Spinal cord (tissue), 9 donors: ENCODE measurements at regions not wholly inside any gene's neighbourhood (a gene's known extent, or its start where the extent isn't known, plus 50 kb on each side); places are given as distances from the start of the nearest gene placed in this dataset.

ENCODE experiments used
- DNase-seq, 6 donors: peaks; one replicate each; pipeline versions ENCODE4 v3.0.0 to v3.0.0-alpha.2; 2013 to 2015; ENCODE audit warnings: low spot score in 6 of 6, low read depth in 4 of 6
- H3K27ac ChIP-seq: one replicate; pipeline ENCODE4 v1.5.1; 2013; ENCODE audit warnings: low read depth, low read length, control low read depth
- H3K27me3 ChIP-seq: one replicate; pipeline ENCODE4 v1.6.1; 2013; ENCODE audit warnings: low read length; ENCODE audit not compliant: control insufficient read depth, insufficient read depth
- H3K36me3 ChIP-seq: one replicate; pipeline ENCODE4 v1.6.1; 2013; ENCODE audit warnings: low read length; ENCODE audit not compliant: control insufficient read depth, insufficient read depth
- H3K4me1 ChIP-seq: one replicate; pipeline ENCODE4 v1.6.1; 2013; ENCODE audit warnings: low read length; ENCODE audit not compliant: control insufficient read depth, insufficient read depth
- H3K4me3 ChIP-seq: one replicate; pipeline ENCODE4 v1.5.1; 2013; ENCODE audit warnings: low read depth, low read length, control low read depth
- H3K9me3 ChIP-seq: one replicate; pipeline ENCODE4 v1.6.1; 2013; ENCODE audit warnings: low read length; ENCODE audit not compliant: control insufficient read depth, insufficient read depth
- WGBS: methylation state at CpG from one replicate; pipeline ENCODE4 v1.1.5; 2013; ENCODE audit warnings: missing lambda C conversion rate; ENCODE audit not compliant: insufficient coverage; 5-methylcytosine and 5-hydroxymethylcytosine counted together
- donor health status: healthy.

GRCh38 chr2:103252781-103253180 lies 490.9 kb downstream of the TMEM182 start:
- 93% methylated on average over 1 of the region's 3 CpGs for WGBS
- H3K4me3 ChIP-seq: no peak overlapping the region
- no peak overlapping the region for H3K27ac ChIP-seq
- no peaks in the 10 kb centered on the region for H3K4me1 ChIP-seq
- no peaks in the 10 kb centered on the region for H3K27me3 ChIP-seq
- no peaks in the 10 kb centered on the region for H3K36me3 ChIP-seq
- H3K9me3 ChIP-seq: peaks cover 1% of the 10 kb centered on the region
- DNase-seq: no peak

GRCh38 chr2:103254611-103255010 lies 492.8 kb downstream of the TMEM182 start:
- DNase-seq: peak in 1 of 6 donors; percentile 20
- Histone ChIP-seq H3K9me3 (peaks cover under 1% of the 10 kb centered on the region), H3K4me1 (no peaks in the 10 kb centered on the region), H3K4me3 (no peak overlapping the region), H3K27me3 (no peaks in the 10 kb centered on the region), H3K27ac (no peak overlapping the region), H3K36me3 (no peaks in the 10 kb centered on the region)
- WGBS: 40% methylated on average over 2 of the region's 5 CpGs

- Histone ChIP-seq H3K9me3 (no peaks in the 10 kb centered on the region), H3K27me3 (no peaks in the 10 kb centered on the region), H3K27ac (no peak overlapping the region), H3K4me3 (no peak overlapping the region), H3K36me3 (no peaks in the 10 kb centered on the region), H3K4me1 (no peaks in the 10 kb centered on the region)
- WGBS: 30% methylated on average over 1 of the region's 5 CpGs
- DNase-seq: no peak
These were observed 502.4 kb downstream of the TMEM182 start for GRCh38 chr2:103264058-103264768.

- DNase-seq: peak in 1 of 6 donors; percentile 93
- WGBS: 72% methylated on average over 7 of the region's 8 CpGs
- Histone ChIP-seq H3K4me1 (no peaks in the 10 kb centered on the region), H3K27me3 (no peaks in the 10 kb centered on the region), H3K9me3 (no peaks in the 10 kb centered on the region), H3K27ac (no peak overlapping the region), H3K36me3 (no peaks in the 10 kb centered on the region), H3K4me3 (no peak overlapping the region)
These were observed 503.7 kb downstream of the TMEM182 start for GRCh38 chr2:103265521-103265920.

GRCh38 chr2:103268841-103269498 lies 507.1 kb downstream of the TMEM182 start:
- no peak for DNase-seq
- Histone ChIP-seq H3K9me3 (peaks cover 7% of the 10 kb centered on the region), H3K36me3 (no peaks in the 10 kb centered on the region), H3K27me3 (no peaks in the 10 kb centered on the region), H3K27ac (no peak overlapping the region), H3K4me1 (no peaks in the 10 kb centered on the region), H3K4me3 (no peak overlapping the region)
- WGBS: 70% methylated on average over 3 of the region's 8 CpGs

- no peaks in the 10 kb centered on the region for H3K27me3 ChIP-seq
- no peak for DNase-seq
- H3K9me3 ChIP-seq: peaks cover 7% of the 10 kb centered on the region
- H3K27ac ChIP-seq: no peak overlapping the region
- H3K4me3 ChIP-seq: no peak overlapping the region
- no peaks in the 10 kb centered on the region for H3K4me1 ChIP-seq
- WGBS: no CpG with 5 or more reads among the region's 2 CpGs
- H3K36me3 ChIP-seq: no peaks in the 10 kb centered on the region
These were observed 515.0 kb downstream of the TMEM182 start for GRCh38 chr2:103276869-103277268.

- Histone ChIP-seq H3K36me3 (no peaks in the 10 kb centered on the region), H3K27me3 (no peaks in the 10 kb centered on the region), H3K4me1 (no peaks in the 10 kb centered on the region), H3K9me3 (no peaks in the 10 kb centered on the region), H3K4me3 (no peak overlapping the region), H3K27ac (no peak overlapping the region)
- 83% methylated on average over 4 of the region's 4 CpGs for WGBS
- no peak for DNase-seq
These were observed 522.9 kb downstream of the TMEM182 start for GRCh38 chr2:103284750-103285149.

- H3K36me3 ChIP-seq: no peaks in the 10 kb centered on the region
- no peaks in the 10 kb centered on the region for H3K4me1 ChIP-seq
- H3K27me3 ChIP-seq: no peaks in the 10 kb centered on the region
- H3K4me3 ChIP-seq: no peak overlapping the region
- no peak for DNase-seq
- no peaks in the 10 kb centered on the region for H3K9me3 ChIP-seq
- WGBS: 100% methylated on average over 1 of the region's 3 CpGs
- H3K27ac ChIP-seq: no peak overlapping the region
These were observed 523.5 kb downstream of the TMEM182 start for GRCh38 chr2:103285354-103285753.

GRCh38 chr2:103287746-103288145 lies 525.9 kb downstream of the TMEM182 start:
- Histone ChIP-seq H3K4me3 (no peak overlapping the region), H3K36me3 (no peaks in the 10 kb centered on the region), H3K27ac (no peak overlapping the region), H3K9me3 (no peaks in the 10 kb centered on the region), H3K27me3 (peaks cover 4% of the 10 kb centered on the region), H3K4me1 (no peaks in the 10 kb centered on the region)
- DNase-seq: peak in 1 of 6 donors; percentile 76
- WGBS: 45% methylated on average over 1 of the region's 4 CpGs

GRCh38 chr2:103288696-103289095 lies 526.9 kb downstream of the TMEM182 start:
- Histone ChIP-seq H3K27me3 (peaks cover 6% of the 10 kb centered on the region), H3K4me3 (no peak overlapping the region), H3K9me3 (no peaks in the 10 kb centered on the region), H3K36me3 (no peaks in the 10 kb centered on the region), H3K4me1 (peaks cover 6% of the 10 kb centered on the region), H3K27ac (no peak overlapping the region)
- DNase-seq: peak in 1 of 6 donors; percentile 50
- WGBS: 44% methylated on average over 3 of the region's 5 CpGs
